ENCODE measurements at regions not wholly inside any gene's neighbourhood (a gene's known extent, or its start where the extent isn't known, plus 50 kb on each side); places are given as distances from the start of the nearest gene placed in this dataset.

DNA sequence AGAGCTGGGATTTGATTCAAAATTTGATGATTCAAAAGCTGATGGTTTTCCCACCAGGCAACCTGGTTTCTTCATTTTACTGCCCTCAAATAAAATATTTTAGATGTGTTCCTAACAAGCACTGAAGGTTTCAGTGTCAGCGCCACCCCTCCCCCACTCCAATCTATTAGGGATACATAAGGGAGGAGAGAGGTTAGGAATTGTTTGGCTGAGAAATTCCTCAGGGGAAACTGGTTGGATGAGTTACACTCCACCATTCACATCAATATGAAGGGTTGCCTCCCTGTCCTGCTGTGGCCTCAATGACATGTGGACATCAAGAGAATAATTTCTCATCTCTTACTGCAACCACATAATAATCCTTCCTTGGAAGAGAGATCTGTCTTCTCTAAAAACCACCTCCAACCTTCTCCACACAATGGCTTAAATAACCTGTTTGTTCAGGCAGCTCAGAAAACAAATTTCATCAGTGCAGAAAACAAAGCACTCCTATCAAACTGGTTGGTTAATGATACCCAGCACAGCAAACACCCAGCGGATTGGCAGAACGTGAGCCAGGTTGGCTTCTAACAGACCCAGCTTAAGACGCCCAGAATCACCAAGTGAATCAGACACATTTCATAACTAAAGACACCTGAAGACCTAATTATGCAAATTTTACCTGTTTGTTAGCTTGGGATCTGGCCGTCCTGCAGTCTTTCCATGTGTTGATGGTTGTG lies 136.0 kb upstream of the SGK1 start:
- no peak for DNase-seq (ENCODE audit: low read depth)

DNA sequence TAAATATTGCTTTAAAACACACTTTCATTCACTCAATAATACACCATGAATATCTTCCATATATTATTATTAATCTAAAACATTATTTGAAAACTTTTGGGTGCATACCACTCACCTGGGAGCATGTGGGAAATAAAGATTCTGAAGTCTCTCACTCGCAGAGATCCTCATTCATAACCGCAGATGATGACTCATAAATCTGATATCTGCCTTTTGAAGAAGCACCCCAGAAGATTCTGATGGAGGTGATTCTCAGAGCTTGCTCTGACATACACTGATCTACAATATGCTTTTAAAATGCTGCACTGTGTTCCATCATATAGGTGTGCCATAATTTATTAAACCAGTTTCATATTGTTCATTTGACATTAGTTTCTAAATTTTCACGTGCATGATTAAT lies 135.0 kb upstream of the SGK1 start:
- no peak for DNase-seq (ENCODE audit: low read depth)

DNA sequence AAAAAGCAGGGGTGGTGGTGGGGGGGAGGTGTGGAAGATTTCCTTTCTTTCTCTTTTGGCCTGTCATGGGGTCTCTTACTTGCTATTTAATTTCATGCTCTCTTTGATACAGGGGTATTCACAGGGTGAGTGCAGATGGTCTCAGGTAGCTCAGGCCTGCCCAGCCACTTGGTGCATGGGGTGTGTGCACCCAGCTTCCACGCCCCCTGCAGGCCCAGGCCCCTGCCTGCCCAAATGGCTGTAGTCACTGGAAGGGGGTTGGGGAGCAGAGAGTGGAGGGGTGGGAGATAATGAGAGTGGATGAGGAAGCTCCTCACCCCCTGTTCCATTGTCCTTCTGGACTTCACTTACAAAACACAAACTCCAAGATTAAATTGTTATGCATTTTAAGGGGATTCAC lies 133.6 kb upstream of the SGK1 start:
- no peak for DNase-seq (ENCODE audit: low read depth)

DNA sequence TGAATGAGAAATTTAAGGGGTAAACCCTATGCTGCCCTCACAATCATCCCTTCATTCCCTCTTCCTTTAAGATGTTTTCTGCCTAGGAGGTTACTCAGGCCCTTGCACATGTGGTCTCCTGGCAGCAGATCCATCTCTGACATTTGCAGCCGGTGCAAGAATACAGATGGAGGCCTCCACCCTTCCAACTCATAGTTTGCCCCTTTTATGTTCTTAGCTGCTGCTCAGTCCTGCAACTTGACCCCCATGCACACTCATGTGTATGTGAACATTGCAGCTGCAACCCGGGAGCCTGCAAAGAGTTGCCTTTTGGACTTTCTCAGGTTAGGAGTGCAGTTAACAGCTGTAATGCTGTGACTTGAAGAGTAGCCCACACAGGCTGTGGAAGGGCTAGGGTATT lies 131.9 kb upstream of the SGK1 start:
- DNase-seq (ENCODE audit: low read depth), result no peak

DNA sequence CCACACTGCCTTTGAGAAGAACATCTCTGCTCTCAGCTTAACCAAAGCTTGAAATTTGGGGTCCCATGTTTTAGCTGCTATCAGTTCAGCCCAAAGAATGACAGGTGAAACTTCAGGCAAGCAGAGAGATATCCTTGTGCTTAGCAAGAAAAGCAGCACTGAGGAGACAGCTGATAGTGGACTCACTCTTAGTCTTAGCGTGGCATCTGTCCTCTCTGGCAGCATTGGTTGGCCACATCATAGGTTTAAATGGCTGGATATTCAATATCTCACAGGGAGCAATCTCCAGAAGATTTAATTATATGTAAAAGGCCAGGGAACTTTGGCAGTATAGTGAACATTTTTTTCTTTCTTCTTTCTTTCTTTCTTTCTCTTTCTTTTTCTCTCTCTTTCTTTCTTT lies 131.1 kb upstream of the SGK1 start:
- no peak for DNase-seq (ENCODE audit: low read depth)

DNA sequence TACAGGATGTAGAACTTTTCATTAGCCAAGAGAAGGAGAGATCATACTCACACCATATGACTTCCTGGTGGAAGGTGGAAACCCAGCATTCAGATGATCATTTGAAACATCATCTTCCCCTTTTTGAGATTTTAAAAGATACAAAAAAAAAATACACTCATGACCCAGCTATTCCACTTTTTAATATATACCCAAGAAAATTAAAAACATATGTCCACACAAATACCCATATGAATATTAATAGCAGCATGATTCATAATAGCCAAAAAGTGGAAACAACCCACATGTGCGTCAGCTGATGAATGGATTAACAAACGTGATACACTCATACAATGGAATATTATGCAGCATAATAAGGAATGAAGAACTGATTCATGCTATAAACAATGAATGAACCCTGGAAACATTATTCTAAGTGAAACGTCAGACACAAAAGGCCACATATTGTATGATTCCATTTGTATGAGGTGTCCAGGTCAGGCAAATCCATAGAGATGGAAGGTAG lies 130.0 kb upstream of the SGK1 start:
- DNase-seq (ENCODE audit: low read depth), result no peak

DNA sequence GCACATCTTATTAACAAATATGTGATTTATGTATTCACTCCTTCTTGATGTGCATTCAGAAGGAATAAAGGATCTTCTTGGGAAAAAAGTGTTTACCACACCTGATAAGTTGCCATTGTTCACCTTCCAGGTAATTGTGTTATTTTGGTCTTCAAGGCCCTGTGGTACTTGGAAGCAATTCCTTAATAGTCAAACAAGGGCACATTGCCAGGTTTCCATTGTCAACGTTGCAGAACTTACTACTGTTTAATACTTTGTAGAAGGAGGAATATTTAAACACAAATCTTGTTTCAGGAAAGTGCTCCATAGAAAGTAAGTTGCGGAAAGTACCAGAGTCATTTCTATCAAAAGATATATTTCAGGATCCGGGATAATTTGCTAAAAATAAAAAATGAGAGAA lies 129.5 kb upstream of the SGK1 start:
- DNase-seq (ENCODE audit: low read depth), result no peak

DNA sequence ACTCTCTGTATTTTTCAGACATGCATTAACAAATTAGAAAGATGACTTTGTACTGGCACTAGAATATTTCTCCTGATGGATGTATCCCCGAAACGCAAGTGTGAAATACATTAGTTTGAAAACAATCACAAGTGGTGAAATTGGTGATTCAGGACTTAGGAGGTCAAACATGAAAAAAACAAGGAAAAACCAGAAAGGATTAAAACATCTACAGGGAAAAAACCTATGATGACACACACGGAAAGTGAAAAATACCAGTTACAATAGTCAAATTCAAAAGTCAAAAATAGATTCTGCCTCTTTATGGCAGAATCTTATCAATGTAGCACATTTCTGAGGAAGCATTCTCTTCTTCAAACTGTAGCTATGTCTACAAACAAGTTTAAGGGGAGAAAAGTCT lies 129.0 kb upstream of the SGK1 start:
- no peak for DNase-seq (ENCODE audit: low read depth)

GRCh38 chr6:134446218-134446848 lies 128.4 kb upstream of the SGK1 start:
- DNase-seq (ENCODE audit: low read depth), result no peak

DNA sequence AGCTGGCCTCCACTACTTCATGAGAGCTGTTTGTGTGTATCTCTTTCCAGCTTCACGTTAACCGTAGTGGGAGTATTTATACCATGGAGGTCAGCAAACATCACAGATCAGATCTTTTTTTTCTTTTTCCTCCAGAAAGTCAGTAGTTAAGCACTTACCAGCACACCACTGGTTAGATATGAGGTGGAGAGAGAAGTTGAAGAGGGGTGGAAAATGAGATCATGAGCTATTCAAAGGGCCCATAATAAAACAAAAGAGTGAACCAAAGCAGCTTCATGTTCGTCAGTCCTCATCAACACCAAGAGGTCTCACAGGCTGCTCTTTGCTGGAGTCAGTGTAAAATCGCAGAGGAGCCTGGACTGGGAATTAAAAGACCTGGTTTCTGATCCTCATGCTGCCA lies 125.1 kb upstream of the SGK1 start:
- DNase-seq (ENCODE audit: low read depth), result no peak

GRCh38 chr6:134442073-134442472 lies 124.2 kb upstream of the SGK1 start:
- no peak for DNase-seq (ENCODE audit: low read depth)

- DNase-seq (ENCODE audit: low read depth), result no peak
Measured at GRCh38 chr6:134438837-134439236, 120.9 kb upstream of the SGK1 start.

DNA sequence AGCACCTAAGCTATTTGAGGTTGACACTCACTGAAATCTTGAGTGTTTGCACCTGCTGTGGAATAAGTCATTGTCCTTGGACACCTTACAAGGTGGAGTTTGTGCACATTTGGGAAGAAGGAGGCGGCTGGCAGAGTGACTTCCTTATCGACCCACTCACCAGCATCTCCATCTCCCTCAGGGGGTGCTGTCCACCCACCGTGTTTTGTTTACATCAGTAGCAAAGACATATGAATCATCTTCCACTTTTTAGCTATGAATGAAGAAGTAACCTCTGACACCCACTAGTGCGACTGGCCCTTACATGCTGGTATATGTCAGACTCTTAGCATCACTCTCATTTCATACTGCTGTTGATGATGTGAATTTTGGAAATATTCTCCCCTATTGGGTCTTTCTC lies 119.5 kb upstream of the SGK1 start:
- DNase-seq (ENCODE audit: low read depth), result no peak

- DNase-seq (ENCODE audit: low read depth), result no peak
Measured at GRCh38 chr6:134436950-134437349, 119.0 kb upstream of the SGK1 start.

DNA sequence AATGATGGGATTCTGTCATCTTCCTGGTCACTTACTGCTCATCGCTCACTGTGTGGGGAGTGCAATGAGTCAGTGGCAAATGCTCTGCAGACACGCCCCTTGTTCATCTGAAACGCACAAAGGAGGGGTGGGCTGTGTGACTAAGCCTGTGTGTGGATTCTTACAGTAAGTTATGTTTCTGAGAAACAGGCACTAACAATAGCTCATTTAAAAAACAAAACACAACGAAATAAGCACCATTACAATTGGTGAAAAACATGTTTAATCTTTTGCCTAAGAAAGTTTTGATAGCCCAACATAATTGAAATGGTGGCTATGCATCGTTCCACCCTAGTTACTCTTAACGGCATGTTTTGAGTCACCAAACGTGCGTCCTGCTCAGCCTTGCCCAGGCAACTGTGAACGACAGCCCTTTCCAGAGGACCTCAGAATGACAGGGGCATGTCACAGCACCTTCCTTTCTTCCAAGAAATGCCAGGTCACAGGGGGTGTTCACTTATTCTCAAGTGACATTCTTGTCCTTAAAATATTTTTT lies 118.4 kb upstream of the SGK1 start:
- DNase-seq (ENCODE audit: low read depth), result peak; percentile 44

- no peak for DNase-seq (ENCODE audit: low read depth)
Measured at GRCh38 chr6:134435814-134436280, 117.9 kb upstream of the SGK1 start.

DNA sequence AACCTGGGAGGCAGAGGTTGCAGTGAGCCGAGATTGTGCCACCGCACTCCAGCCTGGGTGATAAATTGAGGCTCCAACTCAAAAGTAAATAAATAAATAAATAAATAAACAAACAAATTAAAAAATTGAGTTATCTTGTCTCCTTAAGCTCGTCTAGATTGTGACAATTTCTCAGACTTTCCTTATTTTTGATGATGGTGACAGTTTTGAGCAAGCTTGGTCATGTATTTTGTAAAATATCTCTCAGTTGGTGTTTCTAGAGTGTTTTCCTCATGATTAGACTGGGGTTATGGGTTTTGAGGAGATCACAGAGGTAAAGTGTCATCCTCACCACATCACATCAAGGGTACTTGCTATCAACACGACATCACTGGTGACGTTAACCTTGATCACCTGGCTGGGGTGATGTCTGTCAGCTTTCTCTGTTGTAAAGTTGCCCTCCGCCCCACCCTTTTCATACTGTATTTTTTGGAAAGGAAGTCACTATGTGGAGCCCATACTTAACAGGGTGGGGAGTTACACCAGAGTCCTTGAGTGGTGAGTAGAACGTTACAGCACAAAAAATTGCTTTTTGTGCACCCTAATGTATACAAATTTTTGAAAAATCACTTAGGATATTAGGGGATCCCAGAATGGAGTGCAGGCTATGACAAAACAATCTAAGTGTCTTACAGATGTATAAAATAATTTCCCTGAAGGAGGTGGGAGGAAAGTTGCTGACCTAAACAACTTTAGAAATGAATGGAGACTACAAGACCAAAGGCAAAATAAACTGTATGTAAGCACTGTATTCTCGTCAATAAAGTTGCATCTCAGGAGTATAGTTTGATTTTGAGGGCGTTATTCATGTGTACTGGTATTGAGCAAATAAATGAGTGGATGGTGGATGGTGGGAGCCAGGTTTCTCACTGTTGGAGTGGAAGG lies 116.4 kb upstream of the SGK1 start:
- no peak for DNase-seq (ENCODE audit: low read depth)

- DNase-seq (ENCODE audit: low read depth), result no peak
Measured at GRCh38 chr6:134432036-134432435, 114.1 kb upstream of the SGK1 start.

DNA sequence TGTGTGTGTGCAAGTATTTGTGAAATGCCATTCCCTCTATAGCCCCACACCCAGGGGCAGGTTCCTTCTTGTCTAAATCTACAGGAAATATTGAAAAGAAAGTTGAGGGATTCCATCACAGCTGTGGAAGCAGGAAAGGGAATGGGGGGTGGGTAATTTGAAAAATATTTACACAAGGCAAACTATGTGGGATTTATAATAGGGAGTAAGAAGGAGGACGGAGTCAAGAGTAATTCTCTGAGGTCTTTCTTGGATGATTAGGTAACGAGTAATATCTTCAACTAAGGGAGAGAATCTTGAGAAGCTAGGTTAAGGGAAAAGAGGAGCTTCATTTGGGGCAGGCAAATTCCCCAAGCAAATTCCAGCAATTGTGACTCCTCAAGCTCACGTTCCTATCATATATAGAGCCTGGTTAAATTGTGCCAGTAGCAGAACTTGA lies 113.5 kb upstream of the SGK1 start:
- no peak for DNase-seq (ENCODE audit: low read depth)

DNA sequence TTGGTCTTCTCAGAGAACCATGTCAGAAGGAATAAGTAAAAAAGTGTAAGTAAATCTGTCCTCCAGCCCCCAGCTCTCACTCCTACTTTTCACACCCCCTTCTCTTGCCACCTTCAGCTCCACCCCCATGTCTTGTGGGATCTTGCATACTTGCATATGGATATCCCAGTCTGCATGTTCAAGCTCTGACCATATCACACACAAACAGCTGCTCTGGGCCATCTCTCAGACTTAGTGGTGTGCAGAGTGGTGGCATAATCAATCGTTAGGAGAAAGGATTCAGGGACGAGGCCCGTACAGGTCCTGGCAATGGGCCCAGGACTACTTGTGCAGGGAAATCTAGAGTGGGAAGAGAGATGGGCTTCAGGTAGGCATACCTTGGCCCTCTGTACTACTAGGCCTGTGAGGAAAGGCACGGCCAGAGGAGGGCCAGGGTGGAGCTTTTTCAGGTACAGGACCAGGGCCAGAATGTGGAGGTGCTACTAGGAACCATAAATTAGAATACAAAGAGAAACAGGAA lies 112.0 kb upstream of the SGK1 start:
- no peak for DNase-seq (ENCODE audit: low read depth)

DNA sequence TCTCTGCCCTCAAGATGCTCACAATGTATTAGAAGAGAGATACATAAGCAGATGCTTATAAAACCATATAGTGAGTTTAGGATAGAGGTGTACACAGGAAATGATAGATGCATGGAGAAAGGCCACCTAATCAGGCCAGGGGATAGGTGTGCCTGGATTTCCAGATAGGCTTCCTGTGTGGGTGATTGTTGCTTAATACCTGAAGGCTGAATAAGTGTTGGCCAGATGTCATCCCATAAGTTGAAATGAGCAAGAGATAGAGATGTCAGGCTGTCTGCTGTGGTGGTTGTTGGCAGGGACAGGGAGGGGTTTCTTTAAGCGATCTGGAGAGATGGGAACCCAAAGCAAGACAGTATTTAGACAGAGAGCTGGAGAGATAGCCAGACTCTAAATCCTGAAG lies 109.8 kb upstream of the SGK1 start:
- DNase-seq (ENCODE audit: low read depth), result no peak

- DNase-seq (ENCODE audit: low read depth), result no peak
Measured at GRCh38 chr6:134426623-134427022, 108.7 kb upstream of the SGK1 start.
